ENCODE measurements at regions not wholly inside any gene's neighbourhood (a gene's known extent, or its start where the extent isn't known, plus 50 kb on each side); places are given as distances from the start of the nearest gene placed in this dataset.
"Not testable (repeated sequence)": the region's sequence is repeated elsewhere in the genome, so short reads cannot be mapped to it uniquely, and the experiment has no call there.

- TF ChIP-seq, protein P1, sequence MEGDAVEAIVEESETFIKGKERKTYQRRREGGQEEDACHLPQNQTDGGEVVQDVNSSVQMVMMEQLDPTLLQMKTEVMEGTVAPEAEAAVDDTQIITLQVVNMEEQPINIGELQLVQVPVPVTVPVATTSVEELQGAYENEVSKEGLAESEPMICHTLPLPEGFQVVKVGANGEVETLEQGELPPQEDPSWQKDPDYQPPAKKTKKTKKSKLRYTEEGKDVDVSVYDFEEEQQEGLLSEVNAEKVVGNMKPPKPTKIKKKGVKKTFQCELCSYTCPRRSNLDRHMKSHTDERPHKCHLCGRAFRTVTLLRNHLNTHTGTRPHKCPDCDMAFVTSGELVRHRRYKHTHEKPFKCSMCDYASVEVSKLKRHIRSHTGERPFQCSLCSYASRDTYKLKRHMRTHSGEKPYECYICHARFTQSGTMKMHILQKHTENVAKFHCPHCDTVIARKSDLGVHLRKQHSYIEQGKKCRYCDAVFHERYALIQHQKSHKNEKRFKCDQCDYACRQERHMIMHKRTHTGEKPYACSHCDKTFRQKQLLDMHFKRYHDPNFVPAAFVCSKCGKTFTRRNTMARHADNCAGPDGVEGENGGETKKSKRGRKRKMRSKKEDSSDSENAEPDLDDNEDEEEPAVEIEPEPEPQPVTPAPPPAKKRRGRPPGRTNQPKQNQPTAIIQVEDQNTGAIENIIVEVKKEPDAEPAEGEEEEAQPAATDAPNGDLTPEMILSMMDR (IDR thresholded peaks at IDR 0.05; ENCODE audit: insufficient read depth, low read length, poor library complexity, severe bottlenecking) = not testable (repeated sequence)
- not testable (repeated sequence) for TF ChIP-seq EZH2phosphoT487 (conservative IDR thresholded peaks at IDR 0.05; ENCODE audit: low read length)
Measured at GRCh38 chr9:40991100-40991740, 137.3 kb downstream of the FOXD4L6 start.

Data from SU-DHL-6 (cell line).